ENCODE measurements at regions not wholly inside any gene's neighbourhood (a gene's known extent, or its start where the extent isn't known, plus 50 kb on each side); places are given as distances from the start of the nearest gene placed in this dataset.
A peak's percentile ranks its signal among the peaks of the same experiment; 100 is the strongest.

DNA sequence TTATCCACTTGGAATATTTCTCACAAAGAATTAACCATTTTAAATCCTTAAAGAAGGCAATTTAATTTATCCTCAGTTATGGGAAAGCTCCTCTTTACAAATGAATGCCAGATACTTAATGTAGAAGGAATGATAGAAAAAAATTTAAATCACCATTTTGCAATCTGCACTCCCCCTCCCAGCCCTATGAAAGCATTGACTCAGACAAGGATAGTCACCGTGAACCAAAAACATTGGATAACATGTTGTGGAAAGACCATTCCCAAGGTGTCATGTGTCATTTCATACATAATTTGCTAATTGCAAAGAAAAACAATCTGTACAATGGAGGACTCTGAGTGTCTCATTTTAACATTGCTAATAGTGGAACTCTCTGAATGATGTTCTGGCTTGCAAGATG, 421.0 kb downstream of the TXNL1 start:
- no peak for DNase-seq

DNA sequence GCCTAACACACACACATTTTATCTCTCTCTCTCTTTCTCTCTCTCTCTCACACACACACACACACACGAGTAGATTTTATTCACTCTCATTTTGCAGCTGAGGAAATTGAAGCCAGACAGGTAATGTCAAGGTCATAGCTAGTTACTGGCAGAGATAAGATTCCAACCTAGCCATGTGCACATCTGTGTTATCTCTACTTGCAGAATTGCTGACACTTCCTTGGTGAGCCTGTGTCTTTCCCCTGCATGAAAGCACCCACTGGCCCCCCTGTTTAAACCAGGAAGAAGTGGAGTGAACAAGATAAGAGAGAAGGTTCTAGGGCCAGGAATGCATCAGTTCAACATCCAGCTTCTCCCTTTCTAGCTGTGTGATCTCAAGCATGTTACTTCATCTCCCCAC, 423.7 kb downstream of the TXNL1 start:
- no peak for DNase-seq

DNA sequence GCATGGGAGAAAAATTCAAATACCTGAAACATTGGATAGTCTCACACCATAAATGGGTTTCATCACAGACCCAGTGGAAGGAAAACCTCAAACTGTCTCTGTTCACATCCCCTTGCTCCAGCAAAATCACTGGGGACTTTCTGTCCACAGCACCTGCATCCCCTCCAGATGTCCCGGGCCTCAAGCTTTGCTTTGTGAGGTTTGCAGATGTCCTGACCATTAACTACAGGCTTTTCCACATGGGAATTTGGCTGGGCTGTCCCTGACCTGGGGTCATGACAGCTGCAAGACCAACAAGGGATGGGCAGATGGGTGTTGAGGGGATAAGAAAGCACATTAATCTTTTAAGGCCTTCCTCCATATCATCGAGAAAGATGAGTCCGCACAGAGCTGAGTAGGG, 427.9 kb downstream of the TXNL1 start:
- DNase-seq = no peak

DNA sequence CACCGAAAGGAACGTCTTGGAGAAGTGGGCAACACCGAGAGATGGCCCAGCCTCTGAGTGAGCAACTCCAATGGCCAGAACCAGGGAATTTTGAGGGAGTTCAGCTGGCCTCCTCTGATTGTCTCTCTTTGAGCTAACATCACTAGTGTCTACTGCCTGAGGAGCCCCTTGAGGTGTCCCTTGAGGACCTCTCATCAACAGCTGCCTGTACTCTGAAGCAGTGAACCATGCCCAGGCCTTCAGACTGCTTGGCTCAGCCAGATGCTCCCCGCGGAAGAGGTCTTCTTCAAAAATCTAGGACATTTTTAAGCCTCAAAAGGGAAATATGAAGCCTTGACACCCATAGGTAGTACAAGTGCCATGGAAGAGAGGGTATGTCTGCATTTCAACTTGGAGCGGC, 430.4 kb downstream of the TXNL1 start:
- no peak for DNase-seq

DNA sequence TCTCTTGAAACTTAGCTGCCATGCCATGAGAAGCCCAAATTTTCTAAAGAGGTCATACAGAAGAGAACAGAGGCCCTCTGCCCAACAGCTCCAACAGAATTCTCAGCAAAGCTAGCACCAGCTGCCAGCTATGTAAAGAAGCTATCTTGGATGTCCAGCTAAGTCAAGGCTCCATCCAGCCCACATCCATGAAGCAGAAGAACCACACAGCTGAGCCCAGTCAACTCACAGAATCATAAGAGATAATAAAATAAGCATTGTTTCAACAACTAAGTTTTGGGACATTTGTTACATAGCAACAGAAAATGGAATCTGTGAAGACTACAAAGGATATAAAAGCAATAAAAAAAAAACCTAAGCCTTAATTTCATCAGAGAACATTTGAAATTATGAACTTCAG, 434.3 kb downstream of the TXNL1 start:
- DNase-seq = no peak

DNA sequence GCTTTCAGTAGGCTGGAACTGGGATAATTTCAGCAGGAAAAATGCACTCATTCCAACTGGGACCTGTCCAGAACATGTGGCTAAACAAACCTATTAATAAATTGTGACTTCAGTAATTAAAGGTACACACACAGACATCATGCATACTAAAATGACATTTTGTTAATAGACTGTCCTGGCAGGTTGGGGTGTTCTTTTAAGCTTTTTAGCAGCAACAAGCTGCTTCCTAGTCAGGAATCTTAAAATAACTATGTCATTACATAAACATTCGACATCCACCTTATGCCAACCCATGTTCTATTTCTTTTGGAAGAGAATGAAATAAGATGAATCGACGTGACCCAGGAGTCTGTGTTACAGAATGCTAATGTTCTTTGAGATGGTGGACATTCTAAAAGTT, 435.7 kb downstream of the TXNL1 start:
- DNase-seq = no peak

DNA sequence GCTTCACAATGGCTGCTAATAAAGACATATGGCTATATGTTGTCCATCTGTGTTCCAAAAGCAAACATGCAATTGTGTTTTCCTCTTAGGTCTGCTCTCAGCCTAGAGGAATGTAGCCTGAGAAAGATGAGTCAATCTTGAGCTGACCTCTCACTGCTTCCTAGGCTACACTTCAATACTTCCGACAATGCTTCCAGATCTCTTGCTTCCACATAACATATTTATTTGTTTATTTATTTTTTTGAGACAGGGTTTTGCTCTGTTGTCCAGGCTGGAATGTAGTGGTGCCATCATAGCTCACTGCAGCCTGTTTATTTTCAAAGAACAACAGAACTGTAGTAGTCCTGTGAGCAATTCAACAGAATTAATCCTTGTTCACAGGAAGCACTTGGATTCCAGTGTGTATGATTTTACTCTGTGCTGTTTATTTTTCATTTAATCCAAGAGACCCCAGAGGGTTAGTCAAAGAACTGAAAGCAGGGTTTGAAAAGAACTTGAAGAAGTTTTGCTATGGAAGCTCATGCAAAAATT, 437.9 kb downstream of the TXNL1 start:
- DNase-seq = peak; percentile 5

DNA sequence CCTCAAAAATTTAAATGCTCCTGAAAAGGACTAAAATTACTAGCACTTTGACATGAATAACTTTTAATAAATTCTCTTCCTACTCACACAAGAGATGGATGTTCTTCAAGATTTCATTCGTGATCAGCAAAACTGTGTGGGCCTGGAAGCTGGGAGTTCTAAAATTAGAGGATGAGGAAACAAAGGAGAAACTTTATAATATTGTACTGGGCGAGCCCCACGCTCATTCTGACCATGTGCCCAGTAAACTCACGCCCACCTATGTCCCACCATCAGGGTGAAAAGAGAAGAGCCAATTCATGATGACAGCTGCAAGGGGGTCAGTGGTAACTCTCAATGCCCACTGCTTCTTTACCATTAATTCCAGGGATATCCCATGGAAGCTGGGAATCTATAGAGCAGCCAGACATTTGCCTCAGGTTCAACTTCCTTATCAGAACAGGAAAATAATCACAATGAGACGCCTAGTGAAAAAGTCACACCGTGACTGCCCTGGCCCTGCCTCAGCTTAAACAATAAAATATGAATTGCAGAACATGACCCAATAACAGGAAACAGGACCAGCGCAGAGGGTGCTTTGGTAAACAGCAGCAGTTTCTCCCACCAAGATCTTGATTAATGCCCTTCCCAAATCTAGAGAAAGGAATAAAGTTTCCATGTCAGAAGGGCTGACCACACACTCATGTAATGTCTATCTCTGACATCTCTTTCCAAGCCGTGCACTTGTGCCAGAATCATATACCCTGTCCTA, 438.6 kb downstream of the TXNL1 start:
- DNase-seq = no peak

DNA sequence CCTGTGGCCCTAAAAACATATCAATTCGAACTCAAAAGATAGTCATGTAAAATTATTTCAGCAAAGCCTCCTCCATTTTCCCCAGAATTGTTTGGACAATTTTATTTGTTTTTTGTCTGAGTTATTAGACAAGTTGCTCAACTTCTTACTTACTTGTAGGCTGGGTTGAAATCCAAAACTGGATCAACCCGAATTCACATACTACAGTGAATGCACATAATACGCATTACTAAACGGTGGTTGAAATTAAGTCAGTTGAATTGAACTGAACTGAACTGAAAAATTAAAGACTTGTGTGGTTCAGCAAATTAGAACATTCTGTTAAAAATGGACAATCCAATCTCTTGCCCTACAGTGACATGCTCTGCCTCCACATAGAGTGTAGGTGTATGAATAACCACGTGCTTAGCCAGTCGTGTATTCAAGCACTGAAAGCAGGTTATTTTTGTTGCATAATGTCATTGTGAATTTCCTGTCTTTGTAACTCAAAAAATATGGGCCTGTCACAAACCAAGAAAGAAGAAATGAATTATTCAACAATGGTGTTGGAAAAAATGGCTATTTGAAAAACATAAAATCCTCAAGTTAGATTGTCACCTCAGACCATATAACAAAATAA, 441.0 kb downstream of the TXNL1 start:
- DNase-seq = no peak

DNA sequence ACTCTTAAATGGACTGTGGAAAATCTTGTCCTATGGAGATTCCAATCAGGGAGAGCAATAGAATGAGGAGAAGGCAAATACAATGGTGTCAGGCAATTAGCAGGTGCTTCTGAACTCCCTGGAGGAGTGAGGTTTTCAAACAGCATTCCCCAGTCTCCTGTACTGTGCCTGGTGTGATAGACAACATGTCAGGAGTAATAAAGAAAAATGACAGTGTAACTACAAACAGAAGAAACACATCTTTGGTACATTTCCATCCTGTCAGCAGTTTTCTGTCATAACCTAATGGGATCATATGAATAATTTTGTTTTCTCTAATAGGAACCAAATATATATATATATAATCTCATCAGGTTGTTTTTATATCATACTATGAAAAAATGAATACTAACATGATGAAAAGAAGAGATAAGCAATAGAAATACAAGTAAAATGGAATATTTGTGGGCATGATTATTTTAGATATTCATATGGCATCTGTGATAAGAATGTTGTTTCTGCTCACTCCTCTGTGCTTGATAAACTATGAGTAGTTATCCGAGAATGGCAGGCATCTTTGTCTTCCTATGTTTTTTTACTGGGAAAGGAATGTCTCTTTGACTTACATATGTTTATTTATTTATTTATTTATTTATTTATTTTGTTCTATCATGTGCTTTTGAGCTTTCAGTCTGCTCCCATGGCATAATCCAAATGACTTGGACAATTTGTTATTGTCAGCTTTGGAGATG, 441.7 kb downstream of the TXNL1 start:
- DNase-seq = no peak

DNA sequence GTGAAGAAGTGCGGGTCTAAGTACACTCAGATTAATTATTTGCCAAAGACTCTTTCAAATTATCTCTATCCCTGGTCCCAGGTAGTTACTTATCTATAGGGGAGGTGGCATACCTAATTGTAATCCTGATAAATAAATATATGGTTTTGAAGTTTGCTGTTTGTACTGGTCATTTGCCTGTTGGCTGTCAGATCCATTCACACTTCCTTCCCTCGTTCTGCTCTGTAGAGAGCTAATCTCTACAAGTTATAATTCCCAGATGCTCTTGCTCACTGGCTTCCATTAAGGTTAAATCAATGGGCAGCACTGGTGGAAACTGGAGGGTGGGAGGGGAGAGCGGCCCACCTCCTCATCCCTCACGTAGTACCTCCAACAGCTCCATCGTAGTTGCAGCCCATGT, 447.1 kb downstream of the TXNL1 start:
- DNase-seq = no peak

DNA sequence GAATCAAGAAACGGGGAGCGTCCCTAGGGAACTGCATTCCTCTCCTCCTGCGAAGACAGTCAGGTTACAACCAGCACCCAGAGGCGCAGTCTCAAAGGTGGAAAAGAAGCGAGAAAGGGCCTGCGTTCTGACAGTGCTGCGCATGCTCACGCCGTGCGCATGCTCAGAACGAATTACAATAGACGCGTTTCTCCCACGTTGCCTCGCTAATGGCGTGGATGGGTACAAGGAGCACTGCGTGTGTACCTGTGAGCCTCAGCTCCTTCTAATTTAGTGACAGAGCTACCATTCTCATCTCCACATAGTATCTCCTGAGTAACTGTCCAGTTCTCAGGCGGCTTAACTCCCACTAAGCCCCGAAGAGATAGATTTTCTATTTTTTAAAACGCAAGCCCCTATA, 448.8 kb downstream of the TXNL1 start:
- no peak for DNase-seq

DNA sequence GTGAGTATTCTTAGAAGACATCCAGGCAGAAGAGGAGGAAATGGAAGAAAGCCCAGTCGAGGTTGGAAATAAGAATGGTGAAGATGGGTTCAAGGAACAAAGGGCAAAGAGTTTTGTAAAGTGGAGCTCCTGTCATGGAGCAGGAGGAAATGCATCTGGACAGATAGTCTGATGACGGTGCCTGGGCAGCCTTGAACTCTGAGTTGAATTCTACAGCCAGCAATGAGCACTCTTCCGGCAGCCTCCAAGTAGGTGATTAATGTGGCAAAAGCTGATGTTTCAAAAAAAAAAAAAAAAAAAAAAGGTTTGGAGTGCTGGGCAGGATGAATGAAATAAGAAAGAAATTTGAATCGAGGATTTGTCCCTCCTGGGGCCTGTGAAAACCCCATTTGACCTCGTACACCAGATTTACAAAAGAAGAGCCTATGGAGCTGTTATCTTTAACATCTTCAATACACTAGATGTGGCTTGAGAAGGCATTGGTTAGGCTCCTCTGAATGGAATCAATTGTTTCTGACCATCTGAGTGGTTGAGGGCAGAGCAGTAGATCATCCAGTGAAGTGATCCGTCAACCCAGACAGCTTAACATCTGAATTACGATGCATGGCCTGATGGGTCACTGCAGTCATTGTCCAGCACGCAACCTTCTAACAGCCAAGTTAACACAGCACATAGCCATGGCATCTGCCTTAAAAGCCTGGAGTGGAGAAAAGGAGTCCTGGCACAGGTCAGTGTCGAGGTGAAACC, 449.7 kb downstream of the TXNL1 start:
- no peak for DNase-seq

DNA sequence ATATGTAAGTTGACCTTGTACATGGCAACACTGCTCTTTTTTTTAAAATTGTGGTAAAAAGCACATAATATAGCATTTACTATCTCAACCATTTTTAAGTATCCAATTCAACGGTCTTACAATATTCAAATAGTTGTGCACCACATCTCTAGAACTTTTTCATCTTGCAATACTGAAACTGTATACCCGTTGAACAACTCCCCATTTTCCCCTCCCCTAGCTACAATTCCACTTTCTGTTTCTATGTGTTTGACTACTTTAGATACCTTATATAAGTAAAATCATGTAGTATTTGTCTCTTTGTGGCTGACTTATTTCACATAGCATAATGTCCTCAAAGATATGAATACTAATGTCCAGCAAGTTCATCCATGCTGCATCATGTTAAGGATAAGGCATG, 452.1 kb downstream of the TXNL1 start:
- no peak for DNase-seq

DNA sequence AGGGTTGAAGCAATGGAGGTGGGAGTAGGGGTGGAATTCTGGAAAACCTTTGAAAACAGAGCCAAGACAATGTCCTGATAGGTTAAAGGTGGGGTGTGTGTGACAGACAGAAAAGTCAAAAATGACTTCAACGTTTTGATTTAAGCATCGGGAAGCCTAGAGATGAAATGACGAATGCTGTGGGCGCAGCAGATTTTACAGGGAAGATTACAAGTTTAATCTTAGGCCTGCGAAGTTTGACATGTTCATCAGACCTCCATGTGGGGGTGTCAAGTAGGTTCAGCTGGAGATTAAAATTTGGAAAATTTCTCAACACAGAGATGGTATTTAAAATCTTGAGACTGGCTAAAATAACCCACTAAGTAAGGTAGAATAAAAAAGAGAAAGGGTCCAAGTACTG, 453.3 kb downstream of the TXNL1 start:
- no peak for DNase-seq

DNA sequence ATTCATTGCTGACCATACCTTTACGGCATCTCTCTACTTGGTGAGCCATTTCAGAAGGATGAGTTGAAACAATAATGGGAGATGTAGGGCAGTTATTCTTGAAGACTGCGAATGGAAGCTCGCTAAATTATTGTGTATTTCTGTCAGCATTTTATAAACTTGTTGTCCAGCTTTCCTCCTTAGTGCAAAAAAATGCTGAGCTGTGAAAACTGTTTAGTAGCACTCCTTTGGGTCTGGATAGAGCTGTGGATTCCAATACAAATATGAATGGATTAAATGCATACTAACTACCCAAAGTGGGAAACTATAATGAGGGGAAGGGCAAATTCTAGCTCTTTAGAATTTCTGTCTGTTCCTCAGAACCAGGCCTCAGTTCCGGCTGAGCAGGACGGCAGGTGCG, 461.6 kb downstream of the TXNL1 start:
- DNase-seq = no peak

DNA sequence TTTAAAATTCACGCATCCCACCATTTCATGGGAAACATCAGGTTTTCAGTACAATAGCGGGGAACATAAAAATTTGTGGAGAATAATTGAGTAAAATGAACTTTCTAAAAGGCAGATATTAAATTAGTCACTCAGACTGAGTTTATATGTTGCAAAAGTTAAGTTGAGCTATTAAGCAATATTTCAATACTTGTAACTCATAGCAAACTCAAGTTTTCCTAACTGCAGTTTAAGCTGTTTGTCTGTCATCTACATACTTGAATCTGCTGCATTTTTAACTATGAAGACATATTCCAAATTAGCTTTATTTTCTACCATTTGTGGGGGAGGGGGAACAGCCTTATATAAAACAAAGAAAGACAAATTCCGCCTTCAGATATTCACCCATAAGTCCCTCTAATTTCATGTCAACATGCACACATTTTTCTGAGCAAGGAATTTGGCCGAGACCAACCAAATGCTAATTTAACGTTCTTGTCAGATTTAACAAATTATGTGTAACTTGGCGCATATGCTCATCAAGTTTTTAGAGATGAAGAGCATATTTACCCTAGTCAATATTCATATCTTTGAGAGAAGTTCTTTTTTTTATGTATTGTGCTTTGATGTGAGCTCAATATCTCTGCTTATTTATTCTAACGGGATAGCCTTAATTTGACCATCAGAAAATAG, 462.9 kb downstream of the TXNL1 start:
- no peak for DNase-seq

DNA sequence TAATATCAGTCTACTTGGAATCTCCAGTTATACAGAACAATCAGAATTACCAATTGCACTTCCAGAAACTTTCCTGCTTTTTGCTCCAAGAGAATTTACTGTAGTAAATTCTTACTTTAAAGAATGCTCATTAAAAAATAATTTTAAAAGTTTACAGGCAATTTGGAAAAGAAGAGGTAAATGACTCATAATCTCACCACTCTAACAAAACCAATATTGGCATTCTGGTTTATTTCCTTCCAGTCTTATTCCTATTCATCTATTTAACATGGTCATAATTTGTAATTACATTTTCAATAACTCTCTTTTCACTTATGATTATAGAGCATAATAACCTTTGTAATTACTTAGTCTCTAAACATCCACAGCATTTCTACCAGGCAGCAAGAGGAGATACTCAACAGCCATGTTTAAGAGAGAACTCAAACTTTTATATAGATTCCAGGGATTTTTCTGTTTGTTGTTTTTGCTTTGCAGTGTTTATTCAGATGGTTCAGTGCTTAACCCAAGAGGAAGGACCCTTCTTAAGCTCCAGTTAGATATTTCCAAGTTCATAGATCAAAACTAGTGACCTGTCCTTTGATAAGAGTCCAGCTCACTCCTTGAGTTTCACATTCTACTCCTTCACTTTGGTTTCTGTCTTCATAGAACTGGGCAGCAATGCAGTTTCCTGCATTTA, 464.7 kb downstream of the TXNL1 start:
- no peak for DNase-seq

DNA sequence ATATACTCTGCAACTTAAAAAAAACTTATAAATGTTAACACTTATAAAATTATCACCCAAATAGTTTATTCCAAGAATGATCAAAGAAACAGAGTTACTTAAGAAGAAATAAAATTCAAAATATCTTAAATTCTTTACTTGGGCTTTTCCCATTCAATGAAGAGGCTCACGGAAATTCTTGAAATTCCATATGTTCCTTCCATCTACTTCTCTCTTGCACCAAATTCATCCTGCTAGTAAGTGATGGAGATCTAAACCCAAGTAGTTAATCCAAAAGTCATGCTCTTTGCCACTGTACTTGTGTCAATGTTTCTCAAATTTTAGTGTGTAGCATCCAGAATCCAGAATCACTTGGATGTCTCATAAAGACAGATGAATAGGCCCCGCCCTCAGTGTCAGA, 465.9 kb downstream of the TXNL1 start:
- no peak for DNase-seq

DNA sequence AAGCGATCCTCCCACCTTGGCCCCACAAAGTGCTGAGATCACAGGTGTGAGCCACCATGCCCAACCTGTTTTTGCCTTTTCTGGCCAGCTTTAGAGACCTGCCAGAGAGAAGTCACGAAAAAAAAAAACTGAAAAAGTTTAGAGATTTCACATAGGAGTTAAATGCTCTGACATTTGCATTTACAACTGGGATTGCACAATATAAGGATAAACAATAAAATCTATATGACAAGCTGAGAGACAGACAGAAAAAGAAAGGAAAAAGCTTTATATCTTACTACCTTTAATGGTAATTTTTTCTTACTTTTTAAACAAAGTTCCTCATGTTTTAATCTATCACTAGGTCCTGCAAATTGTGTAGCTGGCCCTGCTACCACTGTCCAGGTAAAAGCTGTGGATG, 466.5 kb downstream of the TXNL1 start:
- no peak for DNase-seq

DNA sequence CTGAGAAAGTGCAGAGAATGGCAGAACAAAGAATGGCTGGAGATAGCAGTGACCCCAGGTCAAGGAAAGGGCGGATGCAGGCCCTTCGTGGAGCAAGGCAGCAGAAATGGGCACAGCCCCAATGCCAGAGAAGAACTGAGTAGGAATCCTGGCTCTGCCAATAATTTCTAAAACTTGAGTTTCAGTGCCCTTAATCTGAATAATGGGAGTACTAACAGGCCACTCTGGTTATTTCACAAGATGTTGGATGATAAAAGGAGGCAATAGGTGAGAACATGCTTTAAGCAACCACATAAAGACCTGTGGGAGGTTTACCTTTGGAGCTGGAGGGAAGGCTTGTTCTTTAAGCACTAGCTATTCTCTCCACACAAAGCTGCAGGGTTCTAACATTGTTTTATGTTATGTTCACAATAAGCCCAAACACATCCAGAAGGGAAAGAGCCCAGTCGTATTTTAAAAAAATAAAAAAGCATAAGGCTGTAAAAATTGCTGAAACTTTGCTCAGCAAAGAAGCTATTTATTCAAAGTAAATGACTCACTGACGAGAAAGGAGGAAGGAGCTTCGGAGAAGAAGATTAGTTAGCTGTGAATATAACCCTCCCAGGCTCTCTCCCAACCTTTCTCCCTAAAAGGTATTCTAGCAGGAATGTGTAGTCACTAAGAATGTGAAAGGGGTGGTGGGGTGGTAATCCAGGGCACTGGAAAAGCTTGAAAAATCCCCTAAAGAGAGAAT, 470.2 kb downstream of the TXNL1 start:
- DNase-seq = no peak
